ENCODE measurements at regions not wholly inside any gene's neighbourhood (a gene's known extent, or its start where the extent isn't known, plus 50 kb on each side); places are given as distances from the start of the nearest gene placed in this dataset.

DNA sequence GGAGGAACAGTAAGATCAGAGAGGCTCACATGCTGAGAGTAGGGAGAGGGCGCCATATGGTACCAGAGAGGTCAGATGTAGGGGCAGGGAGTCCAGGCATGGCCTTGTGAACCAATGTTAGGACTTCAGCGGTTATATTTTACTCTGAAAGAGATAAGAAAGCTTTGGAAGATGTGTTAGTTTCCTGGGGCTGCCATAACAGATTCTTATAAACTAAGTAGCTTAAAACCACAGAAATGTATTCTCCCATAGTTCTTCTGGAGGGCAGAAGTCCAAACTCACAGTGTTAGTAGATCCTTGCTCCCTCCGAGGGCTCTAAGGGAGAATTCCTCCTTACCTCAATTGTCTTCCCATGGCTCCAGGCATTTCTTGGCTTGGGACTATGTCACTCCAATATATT lies 502.5 kb upstream of the ADGRL2 start:
- no peak overlapping the region for H3K4me3 ChIP-seq (ENCODE audit: low read length)
- H3K27me3 ChIP-seq (replicated peaks; ENCODE audit: control insufficient read depth, insufficient read depth, low read length) = no peaks in the 10 kb centered on the region
- H3K36me3 ChIP-seq (ENCODE audit: control insufficient read depth, insufficient read depth, low read length, severe bottlenecking) = no peaks in the 10 kb centered on the region
- DNase-seq (ENCODE audit: low read depth) = peak; percentile 25
- no peak overlapping the region for H3K9ac ChIP-seq (ENCODE audit: low read length)
- no peaks in the 10 kb centered on the region for H3K9me3 ChIP-seq (ENCODE audit: control insufficient read depth, low read length)
- H3K4me1 ChIP-seq (ENCODE audit: control insufficient read depth, insufficient read depth, low read length) = peaks cover 12% of the 10 kb centered on the region

GRCh38 chr1:81296601-81297000 lies 504.1 kb upstream of the ADGRL2 start:
- no peaks in the 10 kb centered on the region for H3K36me3 ChIP-seq (ENCODE audit: control insufficient read depth, insufficient read depth, low read length, severe bottlenecking)
- no peaks in the 10 kb centered on the region for H3K9me3 ChIP-seq (ENCODE audit: control insufficient read depth, low read length)
- DNase-seq (ENCODE audit: low read depth) = peak; percentile 88
- H3K4me1 ChIP-seq (ENCODE audit: control insufficient read depth, insufficient read depth, low read length) = peaks cover 12% of the 10 kb centered on the region
- no peaks in the 10 kb centered on the region for H3K27me3 ChIP-seq (replicated peaks; ENCODE audit: control insufficient read depth, insufficient read depth, low read length)
- no peak overlapping the region for H3K4me3 ChIP-seq (ENCODE audit: low read length)
- no peak overlapping the region for H3K9ac ChIP-seq (ENCODE audit: low read length)

- peaks cover 20% of the 10 kb centered on the region for H3K4me1 ChIP-seq (ENCODE audit: control insufficient read depth, insufficient read depth, low read length)
- no peak overlapping the region for H3K4me3 ChIP-seq (ENCODE audit: low read length)
- H3K27me3 ChIP-seq (replicated peaks; ENCODE audit: control insufficient read depth, insufficient read depth, low read length) = no peaks in the 10 kb centered on the region
- no peaks in the 10 kb centered on the region for H3K36me3 ChIP-seq (ENCODE audit: control insufficient read depth, insufficient read depth, low read length, severe bottlenecking)
- no peak overlapping the region for H3K9ac ChIP-seq (ENCODE audit: low read length)
- no peak for DNase-seq (ENCODE audit: low read depth)
- H3K9me3 ChIP-seq (ENCODE audit: control insufficient read depth, low read length) = no peaks in the 10 kb centered on the region
Measured at GRCh38 chr1:81290326-81290725, 510.4 kb upstream of the ADGRL2 start.

DNA sequence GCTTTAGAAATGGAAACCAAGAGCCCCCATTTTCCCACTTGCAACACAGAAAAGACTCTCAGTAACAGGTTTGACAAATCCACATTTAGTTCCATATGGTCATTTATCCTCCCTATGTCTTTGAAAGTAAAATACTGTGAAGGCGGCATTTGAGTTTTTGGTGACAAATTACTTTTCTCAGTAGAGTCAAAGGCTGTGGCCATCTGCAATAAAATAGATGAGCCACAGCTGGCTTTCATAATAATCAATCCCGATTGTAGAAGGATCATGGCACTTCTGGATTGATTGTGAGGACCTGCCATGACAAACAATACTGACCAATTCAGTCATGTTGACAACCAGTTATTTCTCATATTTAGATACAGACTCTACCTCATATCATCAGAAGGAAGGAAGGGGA lies 512.0 kb upstream of the ADGRL2 start:
- no peak overlapping the region for H3K9ac ChIP-seq (ENCODE audit: low read length)
- no peaks in the 10 kb centered on the region for H3K27me3 ChIP-seq (replicated peaks; ENCODE audit: control insufficient read depth, insufficient read depth, low read length)
- no peak for DNase-seq (ENCODE audit: low read depth)

DNA sequence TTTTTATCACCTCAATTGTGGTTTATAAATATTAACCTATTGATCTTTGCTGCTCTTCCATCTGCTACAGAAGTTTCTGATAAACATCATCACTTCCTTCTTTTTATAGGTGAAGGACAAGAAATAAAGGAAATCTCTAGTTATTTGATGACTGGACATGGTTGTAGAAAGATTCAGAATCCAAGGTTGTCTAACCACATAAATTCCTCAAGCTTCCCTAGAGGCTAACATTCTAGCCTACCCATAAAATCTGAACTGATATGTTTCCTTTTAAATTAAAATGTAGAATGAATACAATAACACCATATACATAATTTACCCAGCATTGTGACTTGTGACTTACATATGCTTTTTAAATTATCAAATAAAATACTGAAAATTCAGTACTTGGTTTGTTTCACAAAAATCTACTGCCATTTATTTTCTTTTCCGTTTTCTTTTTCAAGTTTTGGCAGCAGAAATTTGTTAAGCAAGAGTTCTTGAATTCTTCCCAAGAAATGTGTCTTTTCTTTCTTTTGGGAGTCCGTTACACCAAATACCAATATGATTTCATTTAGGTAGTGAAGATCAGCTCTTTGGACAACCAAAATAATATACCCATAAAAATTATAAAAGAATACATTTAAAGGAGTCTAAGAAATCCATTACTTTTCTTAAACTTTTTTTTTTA lies 513.2 kb upstream of the ADGRL2 start:
- Histone ChIP-seq H3K36me3 (ENCODE audit: control insufficient read depth, insufficient read depth, low read length, severe bottlenecking) (no peaks in the 10 kb centered on the region), H3K9me3 (ENCODE audit: control insufficient read depth, low read length) (no peaks in the 10 kb centered on the region), H3K27me3 (replicated peaks; ENCODE audit: control insufficient read depth, insufficient read depth, low read length) (no peaks in the 10 kb centered on the region)

More for the DNA sequence above, 512.0 kb upstream of the ADGRL2 start:
- Histone ChIP-seq H3K36me3 (ENCODE audit: control insufficient read depth, insufficient read depth, low read length, severe bottlenecking) (no peaks in the 10 kb centered on the region), H3K4me1 (ENCODE audit: control insufficient read depth, insufficient read depth, low read length) (peaks cover 20% of the 10 kb centered on the region), H3K4me3 (ENCODE audit: low read length) (no peak overlapping the region), H3K9me3 (ENCODE audit: control insufficient read depth, low read length) (no peaks in the 10 kb centered on the region)

GRCh38 chr1:81270051-81270450 lies 530.7 kb upstream of the ADGRL2 start:
- Histone ChIP-seq H3K4me3 (ENCODE audit: low read length) (no peak overlapping the region), H3K36me3 (ENCODE audit: control insufficient read depth, insufficient read depth, low read length, severe bottlenecking) (no peaks in the 10 kb centered on the region), H3K9ac (ENCODE audit: low read length) (no peak overlapping the region), H3K27me3 (replicated peaks; ENCODE audit: control insufficient read depth, insufficient read depth, low read length) (no peaks in the 10 kb centered on the region), H3K4me1 (ENCODE audit: control insufficient read depth, insufficient read depth, low read length) (no peaks in the 10 kb centered on the region), H3K9me3 (ENCODE audit: control insufficient read depth, low read length) (no peaks in the 10 kb centered on the region)
- no peak for DNase-seq (ENCODE audit: low read depth)

More for the DNA sequence above, 513.2 kb upstream of the ADGRL2 start:
- peaks cover 20% of the 10 kb centered on the region for H3K4me1 ChIP-seq (ENCODE audit: control insufficient read depth, insufficient read depth, low read length)
- H3K4me3 ChIP-seq (ENCODE audit: low read length) = peak overlapping the region; percentile 69
- DNase-seq (ENCODE audit: low read depth) = peak; percentile 70
- H3K9ac ChIP-seq (ENCODE audit: low read length) = peak overlapping the region; percentile 18

DNA sequence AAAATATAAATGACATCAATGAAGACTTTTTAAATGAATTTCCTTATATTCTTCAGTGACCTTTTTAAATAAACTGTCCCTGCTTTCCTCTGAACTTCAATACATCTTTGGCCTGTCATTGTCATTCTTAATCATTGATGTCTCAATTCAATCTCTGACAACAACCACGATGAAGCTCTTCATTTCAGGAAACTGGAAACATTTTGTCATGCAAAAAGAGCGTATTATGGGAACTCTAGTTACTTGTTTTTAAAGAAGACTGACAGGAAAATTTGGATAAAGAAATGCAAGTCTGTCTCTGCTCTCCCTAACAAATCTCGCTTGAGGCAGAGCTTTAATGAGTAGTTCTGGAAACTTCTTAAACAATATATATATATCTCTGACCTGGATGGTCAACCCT lies 535.8 kb upstream of the ADGRL2 start:
- Histone ChIP-seq H3K4me3 (ENCODE audit: low read length) (no peak overlapping the region), H3K4me1 (ENCODE audit: control insufficient read depth, insufficient read depth, low read length) (no peaks in the 10 kb centered on the region), H3K36me3 (ENCODE audit: control insufficient read depth, insufficient read depth, low read length, severe bottlenecking) (no peaks in the 10 kb centered on the region), H3K9ac (ENCODE audit: low read length) (no peak overlapping the region), H3K9me3 (ENCODE audit: control insufficient read depth, low read length) (no peaks in the 10 kb centered on the region), H3K27me3 (replicated peaks; ENCODE audit: control insufficient read depth, insufficient read depth, low read length) (no peaks in the 10 kb centered on the region)
- DNase-seq (ENCODE audit: low read depth) = no peak

DNA sequence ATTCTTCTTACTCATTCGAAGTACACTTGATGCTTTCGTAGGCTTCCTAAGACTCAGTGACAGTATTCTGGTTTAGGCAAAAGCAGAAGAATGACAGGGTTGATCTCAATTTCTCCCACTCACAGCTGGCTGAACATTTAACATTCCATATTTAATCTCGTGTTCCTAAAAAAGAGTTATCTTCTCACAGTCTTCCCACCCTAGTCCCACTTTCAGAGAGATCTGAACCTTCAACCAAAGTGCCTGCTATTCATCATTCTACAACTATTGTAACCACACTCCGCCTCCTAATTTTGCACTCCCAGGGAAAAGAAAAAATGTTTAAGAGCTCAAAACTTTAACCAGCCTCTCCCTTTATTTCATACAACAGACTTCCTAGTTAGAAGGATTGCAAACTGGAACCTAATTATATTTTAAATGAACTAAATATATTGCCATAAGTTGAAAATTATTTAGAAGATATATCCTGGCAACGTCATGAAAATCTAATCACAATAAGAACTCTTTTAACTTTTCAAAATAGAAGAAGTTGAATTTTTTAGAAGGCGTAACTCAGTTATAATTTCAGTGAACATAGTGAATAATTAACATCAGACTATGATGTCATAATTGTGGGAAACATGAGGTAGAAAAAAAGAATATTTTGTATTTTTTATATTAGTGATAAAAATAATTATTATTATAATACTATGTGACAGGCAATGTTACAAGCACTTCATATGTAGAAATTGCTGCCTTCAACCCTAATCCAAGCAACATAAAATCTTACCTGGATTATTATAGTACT lies 540.9 kb upstream of the ADGRL2 start:
- Histone ChIP-seq H3K4me3 (ENCODE audit: low read length) (no peak overlapping the region), H3K4me1 (ENCODE audit: control insufficient read depth, insufficient read depth, low read length) (no peaks in the 10 kb centered on the region), H3K36me3 (ENCODE audit: control insufficient read depth, insufficient read depth, low read length, severe bottlenecking) (no peaks in the 10 kb centered on the region), H3K9ac (ENCODE audit: low read length) (no peak overlapping the region), H3K9me3 (ENCODE audit: control insufficient read depth, low read length) (no peaks in the 10 kb centered on the region), H3K27me3 (replicated peaks; ENCODE audit: control insufficient read depth, insufficient read depth, low read length) (no peaks in the 10 kb centered on the region)
- DNase-seq (ENCODE audit: low read depth) = peak; percentile 11

DNA sequence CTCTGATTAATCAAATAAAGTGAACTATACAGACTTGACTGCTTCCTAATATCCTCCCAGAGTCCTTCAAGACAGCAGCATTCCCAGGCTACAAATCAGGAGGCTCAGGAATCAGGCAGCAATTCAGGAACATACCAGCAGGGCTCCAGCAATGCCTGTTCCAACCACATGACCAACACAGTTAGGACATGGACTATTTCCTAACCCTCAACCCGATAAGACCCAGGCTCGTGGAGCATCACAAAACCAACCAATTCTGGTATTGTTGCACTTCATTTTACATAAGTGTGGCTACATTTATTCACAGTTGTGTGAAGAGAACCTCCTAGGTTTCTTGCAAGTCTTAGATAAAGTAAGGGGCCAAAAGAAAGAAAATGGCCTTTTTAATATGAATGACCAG lies 546.2 kb upstream of the ADGRL2 start:
- Histone ChIP-seq H3K4me3 (ENCODE audit: low read length) (no peak overlapping the region), H3K36me3 (ENCODE audit: control insufficient read depth, insufficient read depth, low read length, severe bottlenecking) (no peaks in the 10 kb centered on the region)
- DNase-seq (ENCODE audit: low read depth) = no peak

DNA sequence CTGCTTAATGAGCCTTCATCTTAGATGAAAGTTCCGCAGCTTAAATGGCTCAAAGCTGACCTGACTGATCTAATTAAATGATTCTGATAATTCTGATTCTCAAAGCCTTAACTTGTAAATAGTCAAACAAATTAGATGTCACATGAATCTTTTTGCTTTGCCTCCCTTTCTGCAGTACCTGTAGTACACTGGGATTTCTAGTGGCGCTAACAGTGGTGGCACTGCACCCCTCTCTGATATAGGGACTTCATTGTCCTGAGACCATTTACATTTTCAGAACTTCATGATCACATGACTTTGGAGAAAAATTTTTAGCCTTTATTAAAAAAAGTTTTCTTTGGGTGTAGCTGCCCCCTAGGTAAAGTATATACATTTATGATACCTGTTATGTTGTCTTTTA lies 546.7 kb upstream of the ADGRL2 start:
- no peak overlapping the region for H3K4me3 ChIP-seq (ENCODE audit: low read length)
- H3K4me1 ChIP-seq (ENCODE audit: control insufficient read depth, insufficient read depth, low read length) = no peaks in the 10 kb centered on the region
- DNase-seq (ENCODE audit: low read depth) = no peak
- no peaks in the 10 kb centered on the region for H3K27me3 ChIP-seq (replicated peaks; ENCODE audit: control insufficient read depth, insufficient read depth, low read length)
- H3K9me3 ChIP-seq (ENCODE audit: control insufficient read depth, low read length) = no peaks in the 10 kb centered on the region
- no peak overlapping the region for H3K9ac ChIP-seq (ENCODE audit: low read length)
- no peaks in the 10 kb centered on the region for H3K36me3 ChIP-seq (ENCODE audit: control insufficient read depth, insufficient read depth, low read length, severe bottlenecking)

More for the DNA sequence above, 546.2 kb upstream of the ADGRL2 start:
- H3K9ac ChIP-seq (ENCODE audit: low read length) = no peak overlapping the region
- no peaks in the 10 kb centered on the region for H3K27me3 ChIP-seq (replicated peaks; ENCODE audit: control insufficient read depth, insufficient read depth, low read length)
- no peaks in the 10 kb centered on the region for H3K9me3 ChIP-seq (ENCODE audit: control insufficient read depth, low read length)
- H3K4me1 ChIP-seq (ENCODE audit: control insufficient read depth, insufficient read depth, low read length) = no peaks in the 10 kb centered on the region

DNA sequence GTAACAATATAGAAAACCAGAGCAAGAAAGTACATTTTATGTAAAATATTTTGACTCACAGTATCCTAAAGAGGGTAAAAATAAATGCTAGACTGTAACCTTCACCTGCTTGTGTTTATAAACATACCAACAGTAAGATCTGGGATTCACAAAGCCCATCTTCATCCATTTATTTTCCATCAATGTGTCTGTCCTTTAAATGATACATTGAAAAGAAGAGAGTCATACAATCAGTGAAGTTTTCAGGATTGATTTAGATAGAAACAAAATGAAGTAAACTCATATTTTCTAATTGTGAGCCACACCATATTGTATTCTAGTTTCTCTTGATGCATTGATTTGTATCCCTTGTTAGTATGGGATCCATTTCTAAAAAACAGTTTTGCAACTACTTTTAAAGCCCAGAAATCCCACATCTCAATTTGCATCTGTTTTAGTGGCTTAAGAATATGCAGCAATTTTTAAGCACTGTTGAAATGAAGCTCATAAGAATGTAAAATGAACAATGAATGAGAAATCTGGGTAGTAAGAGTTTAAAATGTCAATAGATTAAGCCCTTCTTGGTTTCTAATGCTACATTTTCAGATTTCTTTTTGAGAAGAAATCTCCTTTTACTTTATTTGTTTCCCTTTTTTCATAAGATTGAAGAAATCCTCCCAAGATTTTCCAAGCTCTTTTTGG lies 548.1 kb upstream of the ADGRL2 start:
- no peaks in the 10 kb centered on the region for H3K36me3 ChIP-seq (ENCODE audit: control insufficient read depth, insufficient read depth, low read length, severe bottlenecking)
- no peak overlapping the region for H3K9ac ChIP-seq (ENCODE audit: low read length)
- H3K4me1 ChIP-seq (ENCODE audit: control insufficient read depth, insufficient read depth, low read length) = no peaks in the 10 kb centered on the region
- no peaks in the 10 kb centered on the region for H3K27me3 ChIP-seq (replicated peaks; ENCODE audit: control insufficient read depth, insufficient read depth, low read length)
- no peak overlapping the region for H3K4me3 ChIP-seq (ENCODE audit: low read length)
- H3K9me3 ChIP-seq (ENCODE audit: control insufficient read depth, low read length) = no peaks in the 10 kb centered on the region
- no peak for DNase-seq (ENCODE audit: low read depth)

All from adipocyte (in vitro differentiated cells).